RCC 7860 (cell line): ENCODE measurements at regions not wholly inside any gene's neighbourhood (a gene's known extent, or its start where the extent isn't known, plus 50 kb on each side); places are given as distances from the start of the nearest gene placed in this dataset.

ENCODE experiments used
- DNase-seq: peaks from one replicate; pipeline ENCODE4 v3.0.0-alpha.2; 2015; ENCODE audit warnings: low spot score
- FAIRE-seq: peaks from 2 replicates; lab custom pipeline; 2012; peaks lifted over from hg19 to GRCh38; lab: Jason Lieb, UNC

DNA sequence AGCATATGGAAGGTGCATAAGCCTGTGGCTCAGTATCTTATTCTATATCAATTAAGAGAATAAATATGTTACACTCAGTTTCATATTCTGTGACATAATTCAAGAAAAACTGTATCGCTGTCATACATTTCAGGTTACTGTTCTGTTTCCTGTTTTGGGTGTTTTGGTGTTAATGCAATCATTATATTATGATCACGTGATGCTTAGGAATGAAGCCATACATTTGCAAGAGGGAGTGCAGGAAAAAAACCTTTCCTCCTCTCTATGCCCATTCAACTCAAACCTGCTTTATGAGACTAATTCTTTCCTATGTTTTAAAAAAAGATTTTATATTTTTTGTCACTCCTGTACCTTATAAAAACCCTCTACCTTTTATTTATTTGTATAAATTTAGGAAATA lies 120.8 kb upstream of the DDX18 start:
- FAIRE-seq (no peak), DNase-seq (no peak)

DNA sequence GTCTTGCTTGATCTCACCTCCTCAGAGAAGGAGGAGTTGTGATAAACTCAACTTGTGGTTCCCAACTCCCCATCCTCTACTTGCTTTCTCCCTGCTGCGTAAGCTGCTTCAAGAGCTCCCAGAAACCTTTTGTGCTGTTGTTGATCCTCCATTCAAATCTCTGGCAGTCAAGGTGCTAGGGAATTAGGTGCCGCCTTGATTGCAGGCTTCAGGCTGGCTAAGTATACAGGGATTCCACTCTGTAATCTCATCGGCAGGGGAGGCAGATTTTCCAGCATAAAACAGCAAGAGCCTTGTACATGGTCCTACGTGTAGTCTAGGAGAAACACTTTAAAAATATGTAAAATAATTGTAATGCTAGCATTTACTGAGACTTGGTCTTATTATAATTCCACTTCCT lies 116.2 kb upstream of the DDX18 start:
- no peak for DNase-seq
- no peak for FAIRE-seq

DNA sequence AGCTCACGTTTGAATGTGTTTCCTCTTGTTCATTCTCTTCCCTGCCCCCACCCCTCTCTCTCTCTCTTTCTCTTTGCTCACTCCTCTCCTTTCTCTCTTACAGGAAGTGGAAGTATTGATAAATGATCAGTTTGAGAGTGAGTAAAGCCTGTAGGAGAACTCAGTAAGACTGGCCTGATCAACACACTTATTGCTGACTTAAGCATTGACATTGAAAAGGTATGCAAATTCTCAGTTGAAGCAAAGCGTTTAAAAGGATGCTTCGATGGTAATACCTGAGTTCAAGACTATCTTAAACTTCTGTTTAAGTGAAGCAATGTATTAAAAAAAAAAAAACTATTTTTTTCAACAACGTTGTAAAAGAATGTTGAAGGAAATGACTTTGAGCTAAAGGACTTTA lies 115.7 kb upstream of the DDX18 start:
- DNase-seq = no peak
- no peak for FAIRE-seq

DNA sequence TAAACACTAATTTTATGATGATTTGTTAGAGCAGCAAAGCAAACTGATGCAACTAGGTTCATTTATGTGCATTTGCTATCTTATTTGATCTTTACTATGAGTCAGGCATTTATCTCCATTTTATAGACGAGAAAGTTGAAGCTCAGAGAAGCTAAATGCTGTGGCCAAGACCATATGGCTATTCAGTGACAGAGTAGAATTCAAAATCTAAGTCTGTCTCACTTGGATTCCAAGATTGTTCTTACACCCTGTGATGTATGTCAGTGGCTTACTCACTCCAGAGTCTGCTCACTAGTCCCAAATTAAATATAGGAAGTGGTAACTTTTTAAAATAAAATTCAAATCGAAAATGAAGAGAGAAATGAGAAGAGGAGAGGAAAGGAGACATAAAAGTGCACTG lies 114.0 kb upstream of the DDX18 start:
- FAIRE-seq (no peak), DNase-seq (no peak)

DNA sequence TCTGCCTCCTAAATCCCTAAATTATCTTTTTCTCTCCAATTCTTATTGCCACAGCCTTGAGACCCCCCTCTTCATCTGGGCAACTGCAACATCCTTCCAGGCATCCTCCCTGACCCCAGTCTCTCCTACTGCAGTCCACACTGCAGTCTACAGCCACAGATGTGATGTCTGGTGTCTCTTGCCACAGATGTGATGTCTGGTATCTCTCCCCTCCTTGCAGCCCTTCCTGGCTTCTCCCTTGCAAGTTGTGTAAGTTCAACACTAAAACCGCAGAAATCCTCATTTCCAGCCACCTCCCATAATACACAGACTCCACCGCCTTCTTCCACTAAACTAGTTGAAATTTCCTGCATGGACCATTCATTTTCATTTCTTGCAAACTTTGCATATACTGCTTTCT lies 113.1 kb upstream of the DDX18 start:
- no peak for DNase-seq

DNA sequence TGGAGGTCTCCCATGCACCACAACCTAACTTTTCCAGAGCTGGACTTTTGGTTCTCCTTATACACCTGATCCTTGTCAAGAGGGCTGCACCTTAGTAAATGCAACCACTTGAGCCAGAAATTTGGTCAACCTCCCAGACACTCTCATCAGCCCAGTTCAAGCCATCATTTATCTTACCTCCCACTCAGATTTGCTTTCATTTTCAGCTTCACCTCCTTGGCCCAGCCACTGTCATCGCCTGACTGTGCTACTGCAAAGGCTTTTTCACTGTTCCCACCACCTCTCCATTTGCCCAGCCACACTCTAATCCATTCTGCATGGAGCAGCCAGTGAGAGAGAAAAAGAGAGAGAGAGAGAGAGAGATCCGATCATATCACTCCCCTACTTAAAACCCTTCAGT lies 112.4 kb upstream of the DDX18 start:
- DNase-seq (no peak), FAIRE-seq (no peak)

More for the DNA sequence above, 113.1 kb upstream of the DDX18 start:
- no peak for FAIRE-seq

DNA sequence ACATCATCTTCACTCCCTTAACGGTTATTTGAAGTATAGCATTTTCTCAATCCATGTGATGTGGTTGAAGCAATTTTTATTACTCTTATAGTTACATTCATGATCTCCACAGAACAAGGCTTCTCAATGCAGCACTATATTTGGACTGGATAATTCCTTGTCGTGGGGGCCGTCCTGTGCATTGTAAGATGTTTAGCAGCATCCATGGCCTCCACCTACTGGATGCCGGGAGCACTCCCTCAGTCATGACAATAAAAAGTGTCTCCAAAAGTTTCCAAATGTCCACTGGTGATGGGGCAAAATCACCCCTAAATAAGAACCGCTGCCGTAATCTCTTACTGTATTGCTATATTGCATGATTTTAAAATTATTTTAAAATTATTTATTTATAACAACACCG lies 110.6 kb upstream of the DDX18 start:
- DNase-seq (no peak), FAIRE-seq (no peak)

DNA sequence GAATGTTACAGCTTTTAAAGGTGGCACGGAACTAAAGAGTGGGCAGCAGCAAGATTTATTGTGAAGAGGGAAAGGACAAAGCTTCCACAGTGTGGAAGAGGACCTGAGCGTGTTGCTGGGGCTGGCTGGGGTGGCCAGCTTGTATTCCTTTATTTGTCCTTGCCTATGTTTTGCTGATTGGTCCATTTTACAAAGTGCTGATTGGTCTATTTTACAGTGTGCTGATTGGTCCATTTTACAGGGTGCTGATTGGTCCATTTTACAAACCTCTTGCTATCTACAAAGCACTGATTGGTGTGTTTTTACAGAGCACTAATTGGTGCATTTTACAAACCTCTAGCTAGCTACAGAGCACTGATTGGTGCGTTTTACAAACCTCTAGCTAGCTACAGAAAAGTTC lies 109.7 kb upstream of the DDX18 start:
- FAIRE-seq (no peak), DNase-seq (no peak)

DNA sequence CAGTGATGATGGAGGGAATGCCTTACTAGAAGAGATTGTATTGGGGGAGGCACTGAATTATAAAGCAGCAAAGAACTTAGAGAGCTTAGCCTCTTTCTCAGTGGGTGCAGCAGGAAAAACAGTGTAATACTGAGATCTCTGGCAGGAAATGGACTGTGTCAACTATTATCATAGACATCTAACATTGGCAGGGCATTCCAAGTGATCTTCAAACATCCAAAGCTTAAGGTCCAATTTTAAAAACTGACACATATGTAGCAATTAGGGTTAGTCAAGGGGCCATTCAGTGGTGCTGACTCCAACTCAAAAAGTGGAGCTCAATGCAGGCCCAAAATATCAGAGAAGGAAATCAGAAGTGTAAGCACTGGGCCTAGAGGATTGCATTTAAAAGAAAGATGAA lies 106.6 kb upstream of the DDX18 start:
- FAIRE-seq (no peak), DNase-seq (no peak)

DNA sequence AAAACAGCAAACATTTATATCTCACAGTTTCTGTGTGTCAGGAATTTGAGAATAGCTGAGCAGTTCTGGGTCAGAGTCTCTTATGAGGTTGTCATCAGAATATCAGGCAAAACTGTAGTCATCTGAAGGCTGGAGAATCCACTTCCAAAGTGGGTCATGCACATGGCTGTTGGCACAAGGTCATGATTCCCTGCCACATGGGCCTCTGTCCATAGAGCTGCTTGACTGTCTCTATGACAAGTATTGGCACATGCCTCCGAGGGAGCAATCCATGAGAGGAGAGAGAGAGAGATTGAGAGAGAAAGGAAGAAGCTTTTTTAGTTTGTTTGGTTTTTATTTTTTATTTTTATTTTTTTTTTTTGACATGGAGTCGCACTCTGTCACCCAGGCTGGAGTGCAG lies 101.8 kb upstream of the DDX18 start:
- FAIRE-seq = no peak
- no peak for DNase-seq

DNA sequence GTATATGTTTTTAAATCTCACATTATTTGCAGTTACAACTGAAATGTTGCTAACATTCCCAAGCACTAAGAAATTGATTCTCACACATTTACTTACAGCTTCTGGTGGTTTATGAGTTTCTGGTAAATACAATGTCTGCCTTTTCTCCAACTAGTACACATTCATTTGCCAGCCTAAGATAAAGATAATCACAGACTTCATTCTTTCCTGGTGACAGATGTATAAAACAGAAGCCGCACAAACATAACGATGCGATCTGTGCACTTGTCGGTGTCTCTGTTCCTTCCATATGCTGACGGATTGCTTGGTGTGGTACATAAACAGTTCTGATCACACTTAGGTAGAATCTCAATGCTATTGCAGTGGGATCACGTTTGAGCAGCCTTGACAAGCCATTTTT lies 100.4 kb upstream of the DDX18 start:
- DNase-seq (no peak), FAIRE-seq (no peak)

DNA sequence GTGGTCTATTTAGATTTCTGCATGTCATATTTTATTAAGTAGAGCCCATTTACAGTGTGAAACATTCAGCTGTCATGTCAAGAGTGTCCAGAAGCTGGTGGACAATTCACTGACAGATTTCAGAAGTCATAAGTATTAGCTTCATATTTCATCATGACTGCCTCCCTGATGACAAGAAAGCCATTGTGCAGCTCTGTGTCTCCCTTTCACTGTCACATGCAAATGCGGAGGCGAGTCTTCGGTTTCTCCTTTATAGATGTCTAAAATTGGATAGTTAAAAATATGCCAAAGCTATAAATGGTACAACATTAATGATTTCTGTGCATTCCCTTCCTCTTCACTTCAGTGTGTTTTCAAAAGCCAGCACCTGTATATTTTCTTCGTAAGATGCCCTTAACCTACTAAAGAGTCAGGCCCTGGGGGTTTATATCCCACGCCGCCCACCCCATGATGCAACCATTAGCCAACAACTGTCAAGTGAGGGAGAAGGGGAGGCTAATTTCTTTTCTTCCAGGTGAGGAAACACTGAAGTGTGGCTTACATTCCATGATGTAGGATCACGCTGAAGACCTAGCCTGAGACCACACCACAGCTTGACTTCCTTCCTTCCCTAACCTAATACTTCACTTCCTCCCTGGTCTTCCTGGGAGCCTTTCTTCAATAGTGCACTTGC lies 99.6 kb upstream of the DDX18 start:
- FAIRE-seq (no peak), DNase-seq (no peak)

DNA sequence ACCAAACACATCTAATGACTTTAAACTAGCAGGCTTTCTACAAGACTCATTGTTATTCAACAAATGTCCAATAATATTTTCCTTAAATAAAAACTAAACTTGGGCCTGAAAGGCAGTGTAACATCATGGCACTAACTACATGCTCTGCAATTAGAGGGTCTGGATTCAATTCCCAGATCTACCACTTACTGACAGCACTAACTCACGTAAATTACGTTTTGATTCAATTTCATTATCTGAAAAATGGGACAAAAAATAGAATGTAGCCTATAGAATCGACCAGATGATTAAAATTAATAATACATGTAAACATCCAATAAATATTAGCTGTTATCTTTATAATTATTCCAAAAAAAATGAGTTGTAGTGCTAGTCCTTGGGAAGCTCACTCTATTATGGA lies 98.0 kb upstream of the DDX18 start:
- DNase-seq = no peak
- FAIRE-seq = no peak

DNA sequence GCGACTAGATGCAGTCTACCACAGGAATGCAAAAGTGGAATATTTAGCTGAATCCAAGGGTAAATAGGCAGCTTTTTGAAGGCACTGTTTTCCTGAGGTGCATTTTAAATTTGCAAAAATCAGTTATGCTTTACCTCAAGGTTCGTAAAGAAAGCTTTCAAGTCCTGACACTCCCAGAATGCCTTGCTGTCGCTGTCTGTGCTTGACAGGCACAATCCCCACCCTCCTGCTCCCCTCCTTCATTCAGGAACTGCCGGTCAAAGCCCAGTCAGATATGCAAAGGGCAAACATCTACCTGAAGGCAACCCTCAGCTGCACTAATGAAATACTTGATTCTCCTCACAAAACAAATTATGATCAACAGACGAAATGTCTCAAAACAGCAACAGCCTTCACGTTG lies 97.4 kb upstream of the DDX18 start:
- DNase-seq (no peak), FAIRE-seq (no peak)

DNA sequence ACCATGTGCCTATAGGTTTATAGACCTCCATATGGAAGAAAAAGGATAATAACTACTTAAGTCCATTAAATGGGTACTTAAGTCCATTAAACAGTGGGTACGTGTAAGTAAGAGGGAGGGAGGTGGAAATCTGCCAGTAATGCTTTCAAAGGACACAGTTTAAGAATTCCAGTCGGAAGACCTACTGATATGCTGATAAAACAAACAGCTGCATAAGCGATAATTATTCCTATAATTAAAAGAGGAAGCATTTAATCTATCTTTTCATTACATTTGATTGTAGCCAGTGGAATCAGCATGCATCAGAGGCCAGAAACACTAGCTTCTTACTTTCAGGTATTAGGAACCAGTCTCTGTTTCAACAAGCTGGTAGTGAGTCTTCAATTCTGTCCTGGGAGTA lies 96.4 kb upstream of the DDX18 start:
- FAIRE-seq (no peak), DNase-seq (no peak)

DNA sequence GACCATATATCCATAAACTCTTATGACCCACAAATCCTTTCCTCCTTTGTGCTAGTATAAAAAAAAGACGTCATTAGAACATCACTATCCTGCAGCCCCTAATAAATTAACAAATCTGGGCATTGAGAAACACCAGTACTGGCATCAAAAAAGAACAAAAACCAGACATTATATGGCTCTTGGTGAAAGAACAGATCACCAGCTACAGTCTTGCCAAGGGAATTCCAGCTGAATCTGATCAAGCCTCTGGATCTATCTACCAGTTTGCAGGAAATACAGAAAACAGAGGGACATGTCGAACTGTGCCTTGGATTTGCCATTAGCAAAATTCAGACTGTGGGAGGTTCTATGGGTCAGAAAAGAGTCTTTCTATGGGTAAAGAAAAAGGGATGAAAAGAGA lies 93.7 kb upstream of the DDX18 start:
- no peak for FAIRE-seq
- DNase-seq = no peak

DNA sequence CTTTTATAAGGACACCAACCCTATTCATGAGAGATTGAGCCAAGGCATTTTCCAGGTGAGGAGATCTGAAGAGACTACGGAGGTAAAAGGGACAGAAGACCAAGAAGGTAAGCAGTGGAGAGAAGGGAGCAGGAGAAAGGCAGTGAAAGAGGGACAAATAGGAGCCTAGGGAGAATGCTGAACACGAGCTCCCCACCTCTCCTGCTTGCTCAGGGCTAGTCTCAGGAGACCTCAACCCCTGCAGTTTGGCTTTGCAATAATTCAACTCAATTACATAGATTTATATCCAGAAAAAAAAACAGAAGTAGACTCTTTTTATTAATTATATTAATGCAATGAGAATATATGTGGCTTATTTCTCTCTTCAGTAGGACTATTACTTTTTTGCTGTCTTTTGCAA lies 91.0 kb upstream of the DDX18 start:
- no peak for FAIRE-seq
- no peak for DNase-seq

DNA sequence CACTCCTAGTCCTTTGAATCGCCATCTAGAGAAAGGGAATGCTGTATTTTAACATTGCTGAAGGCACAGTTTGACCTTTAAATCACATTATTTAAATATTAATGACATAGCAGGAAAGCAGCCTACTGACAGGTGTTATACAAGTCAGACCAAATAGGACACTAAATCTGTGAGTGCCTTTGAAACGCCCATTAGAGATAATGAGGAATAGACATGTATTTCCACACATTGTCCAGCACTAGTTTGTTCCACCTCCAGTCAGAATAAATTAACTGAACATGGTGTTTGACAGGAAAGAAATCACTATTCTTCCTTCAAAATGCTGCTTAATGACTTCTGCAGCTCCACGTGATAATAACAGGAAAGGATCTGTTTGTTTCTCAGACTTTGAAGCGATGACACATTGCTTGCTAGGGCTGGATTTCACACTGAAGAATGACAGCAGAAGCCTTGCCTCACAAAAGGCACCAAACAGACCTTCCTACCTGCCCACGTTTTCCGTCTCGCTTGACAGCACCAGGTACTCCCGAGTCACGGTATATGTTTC lies 90.5 kb upstream of the DDX18 start:
- DNase-seq (no peak), FAIRE-seq (no peak)

DNA sequence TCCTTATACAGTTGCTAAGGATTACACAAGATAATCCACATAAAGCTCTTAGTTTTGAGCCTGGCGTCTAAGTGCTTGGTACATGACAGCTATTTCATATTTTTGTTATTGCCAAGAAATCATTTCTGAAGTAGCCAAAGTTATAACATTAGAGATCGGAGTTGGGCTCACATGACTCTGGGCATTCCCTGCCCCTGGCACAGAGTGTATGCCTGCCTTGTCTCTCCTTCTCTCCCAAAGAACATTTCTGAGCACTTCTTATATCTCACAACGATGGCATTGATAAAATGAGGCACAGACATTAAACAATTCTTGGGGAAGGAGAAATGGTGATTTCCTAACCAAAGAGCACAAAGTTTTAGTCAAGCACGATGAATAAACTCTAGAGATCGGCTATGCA lies 87.7 kb upstream of the DDX18 start:
- FAIRE-seq (no peak), DNase-seq (no peak)

DNA sequence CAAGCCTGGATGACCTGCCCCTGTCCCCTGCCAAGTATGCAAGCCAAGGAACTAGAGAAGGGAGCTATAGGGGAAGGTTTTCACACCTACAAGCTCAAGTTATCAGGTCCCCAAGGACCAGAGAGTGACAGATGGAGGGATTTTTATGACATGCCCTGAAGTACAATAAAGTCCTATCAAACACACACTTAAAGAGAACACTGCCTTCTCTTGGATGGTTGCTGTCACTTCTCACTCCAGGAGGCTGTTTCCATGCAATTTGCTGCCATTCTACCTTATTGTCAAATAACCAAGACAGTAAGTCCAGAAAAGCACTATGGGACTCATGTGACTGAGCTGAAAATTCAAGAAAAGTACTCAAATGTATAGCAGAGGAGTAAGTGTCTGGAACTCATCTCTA lies 76.6 kb upstream of the DDX18 start:
- FAIRE-seq (no peak), DNase-seq (no peak)

DNA sequence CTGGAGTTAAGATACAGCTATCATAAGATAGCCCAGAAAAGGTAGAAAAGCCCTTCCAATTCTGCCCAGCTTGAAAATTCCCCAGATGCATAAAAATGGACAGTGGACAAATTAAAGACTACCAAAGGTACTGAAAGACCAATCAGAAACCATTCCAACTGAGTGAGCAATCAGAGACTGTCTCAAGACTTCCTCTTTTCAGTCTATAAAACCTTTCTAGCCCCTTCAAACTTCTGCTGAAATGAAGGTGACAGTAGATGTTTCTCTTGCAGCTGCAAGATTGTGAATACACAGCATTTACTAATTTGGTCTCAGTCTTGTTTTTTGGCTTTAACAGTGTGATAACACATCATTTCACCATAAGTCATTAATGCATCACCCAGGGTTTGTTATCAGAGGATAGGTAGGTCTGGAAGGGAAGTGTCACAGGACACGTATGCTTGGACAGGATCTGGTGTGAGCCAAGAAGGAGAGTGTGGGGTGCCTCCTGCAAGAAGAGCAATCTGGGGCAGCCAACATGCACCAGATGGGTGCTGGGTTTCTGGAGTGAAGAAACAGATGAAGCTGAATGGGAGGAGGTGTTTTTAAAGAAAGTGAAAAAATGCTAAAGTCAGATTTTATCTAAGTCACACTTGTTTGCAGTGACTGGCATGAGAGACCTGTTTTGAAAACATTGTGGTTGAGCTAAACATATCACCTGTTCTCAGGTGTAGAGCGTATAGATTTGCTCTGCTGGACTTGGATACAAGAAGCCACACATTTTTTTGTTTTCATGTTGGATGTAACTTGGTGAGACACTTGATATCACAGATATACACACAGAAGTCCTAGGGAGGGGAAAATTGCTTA lies 75.3 kb upstream of the DDX18 start:
- FAIRE-seq (no peak), DNase-seq (no peak)

DNA sequence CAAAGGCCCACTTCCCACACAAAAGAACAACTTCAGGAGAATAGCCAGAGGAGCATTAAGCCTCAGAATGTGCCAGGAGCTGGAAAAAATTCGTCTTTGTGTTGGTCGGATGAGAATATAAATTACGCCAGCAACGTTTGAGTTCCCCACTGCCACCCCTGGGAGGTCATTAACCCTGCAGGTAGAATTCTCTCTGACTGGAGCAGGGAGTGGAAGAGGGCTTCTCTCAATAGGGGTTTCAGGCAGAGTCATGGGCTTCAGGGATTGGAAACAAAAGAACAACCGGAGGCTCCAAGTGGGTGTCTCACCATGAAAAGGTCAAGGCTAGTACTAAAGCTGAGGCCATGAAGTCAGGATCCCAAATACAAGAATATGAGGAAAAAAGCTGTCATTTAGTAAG lies 69.0 kb upstream of the DDX18 start:
- FAIRE-seq (no peak), DNase-seq (no peak)
